ENCODE measurements at regions not wholly inside any gene's neighbourhood (a gene's known extent, or its start where the extent isn't known, plus 50 kb on each side); places are given as distances from the start of the nearest gene placed in this dataset.

DNA sequence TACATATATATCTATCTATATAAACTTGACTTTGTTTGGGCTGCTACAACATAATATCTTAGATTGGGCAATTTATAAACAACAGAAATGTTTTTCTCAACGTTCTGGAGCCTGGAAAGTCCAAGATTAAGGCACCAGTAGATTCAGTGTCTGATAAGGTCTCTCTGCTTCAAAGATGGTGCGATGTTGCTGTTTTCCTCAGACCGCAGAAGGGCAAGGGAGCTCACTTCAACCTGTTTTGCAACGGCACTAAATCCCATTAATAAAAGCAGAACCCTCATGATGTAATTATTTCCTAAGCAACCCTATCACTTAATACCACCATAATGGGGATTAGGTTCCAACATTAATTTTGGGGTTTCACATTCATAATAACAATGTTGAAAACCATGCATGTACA is 1134.8 kb downstream of the NSUN3 start:
- TF ChIP-seq, protein P1, sequence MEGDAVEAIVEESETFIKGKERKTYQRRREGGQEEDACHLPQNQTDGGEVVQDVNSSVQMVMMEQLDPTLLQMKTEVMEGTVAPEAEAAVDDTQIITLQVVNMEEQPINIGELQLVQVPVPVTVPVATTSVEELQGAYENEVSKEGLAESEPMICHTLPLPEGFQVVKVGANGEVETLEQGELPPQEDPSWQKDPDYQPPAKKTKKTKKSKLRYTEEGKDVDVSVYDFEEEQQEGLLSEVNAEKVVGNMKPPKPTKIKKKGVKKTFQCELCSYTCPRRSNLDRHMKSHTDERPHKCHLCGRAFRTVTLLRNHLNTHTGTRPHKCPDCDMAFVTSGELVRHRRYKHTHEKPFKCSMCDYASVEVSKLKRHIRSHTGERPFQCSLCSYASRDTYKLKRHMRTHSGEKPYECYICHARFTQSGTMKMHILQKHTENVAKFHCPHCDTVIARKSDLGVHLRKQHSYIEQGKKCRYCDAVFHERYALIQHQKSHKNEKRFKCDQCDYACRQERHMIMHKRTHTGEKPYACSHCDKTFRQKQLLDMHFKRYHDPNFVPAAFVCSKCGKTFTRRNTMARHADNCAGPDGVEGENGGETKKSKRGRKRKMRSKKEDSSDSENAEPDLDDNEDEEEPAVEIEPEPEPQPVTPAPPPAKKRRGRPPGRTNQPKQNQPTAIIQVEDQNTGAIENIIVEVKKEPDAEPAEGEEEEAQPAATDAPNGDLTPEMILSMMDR (IDR thresholded peaks at IDR 0.05) = no peak
- TF ChIP-seq POLR2A (IDR thresholded peaks at IDR 0.05) = no peak
